Neural crest cell (in vitro differentiated cells): ENCODE measurements at regions not wholly inside any gene's neighbourhood (a gene's known extent, or its start where the extent isn't known, plus 50 kb on each side); places are given as distances from the start of the nearest gene placed in this dataset.
A peak's percentile ranks its signal among the peaks of the same experiment; 100 is the strongest.
"Not testable (repeated sequence)": the region's sequence is repeated elsewhere in the genome, so short reads cannot be mapped to it uniquely, and the experiment has no call there.

Experiments
- DNase-seq: peaks from one replicate; pipeline ENCODE4 v3.0.0; 2021; ENCODE audit warnings: low read depth, mixed read lengths, low spot score
- H3K27ac Mint-ChIP-seq: one replicate; pipeline ENCODE4 v1.8.0; 2021; ENCODE audit warnings: mild to moderate bottlenecking, mixed read lengths; ENCODE audit not compliant: unreplicated experiment
- H3K27me3 Mint-ChIP-seq: 2 replicates; pipeline ENCODE4 v1.8.0; 2021; ENCODE audit warnings: low read depth, mild to moderate bottlenecking, mixed read lengths
- H3K36me3 Mint-ChIP-seq: 2 replicates; pipeline ENCODE4 v1.8.0; 2021; ENCODE audit warnings: low read depth, mild to moderate bottlenecking, mixed read lengths
- H3K4me1 Mint-ChIP-seq: 2 replicates; pipeline ENCODE4 v1.8.0; 2021; ENCODE audit warnings: mixed read lengths
- H3K4me3 Mint-ChIP-seq: one replicate; pipeline ENCODE4 v1.8.0; 2021; ENCODE audit warnings: mild to moderate bottlenecking, mixed read lengths
- H3K9me3 Mint-ChIP-seq: 2 replicates; pipeline ENCODE4 v1.8.0; 2021; ENCODE audit warnings: mixed read lengths
- CTCF ChIP-seq: fragments of 200-600 bp; sonication (generic); conservative IDR thresholded peaks from 2 replicates; pipeline ENCODE4 v1.5.0; 2021; ENCODE audit warnings: antibody characterized with exemption, mild to moderate bottlenecking

- no peaks in the 10 kb centered on the region for H3K36me3 Mint-ChIP-seq
- no peak for DNase-seq
- H3K9me3 Mint-ChIP-seq = peaks cover 1% of the 10 kb centered on the region
- no peak for TF ChIP-seq CTCF
- no peaks in the 10 kb centered on the region for H3K27me3 Mint-ChIP-seq
- H3K27ac Mint-ChIP-seq = no peak overlapping the region
- peaks cover 10% of the 10 kb centered on the region for H3K4me1 Mint-ChIP-seq
- H3K4me3 Mint-ChIP-seq = no peak overlapping the region
Measured at GRCh38 chr3:116512281-116512680, 67.0 kb upstream of the LSAMP start.

DNA sequence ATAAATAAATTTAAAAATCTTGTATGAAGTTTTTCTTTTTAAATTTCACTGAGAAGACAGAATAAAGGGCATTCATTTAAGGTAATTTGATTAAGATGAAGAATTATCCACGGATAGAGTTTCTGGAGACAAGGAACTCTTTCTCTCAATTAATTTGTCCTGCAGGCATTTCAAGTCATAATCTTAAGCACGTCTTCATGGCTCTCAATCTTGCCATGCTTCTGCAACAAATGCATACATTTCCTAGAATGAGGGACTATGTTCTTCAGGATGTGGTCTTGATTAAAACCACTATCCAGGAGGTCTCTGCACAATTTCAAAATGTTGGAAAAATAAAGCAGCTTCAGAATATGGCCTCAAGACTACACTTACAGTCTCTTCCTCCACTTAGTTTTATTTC, 67.6 kb upstream of the LSAMP start:
- no peak for TF ChIP-seq CTCF
- no peak overlapping the region for H3K27ac Mint-ChIP-seq
- no peak overlapping the region for H3K4me3 Mint-ChIP-seq
- H3K9me3 Mint-ChIP-seq = peaks cover 4% of the 10 kb centered on the region
- H3K36me3 Mint-ChIP-seq = no peaks in the 10 kb centered on the region
- H3K4me1 Mint-ChIP-seq = peaks cover 10% of the 10 kb centered on the region
- no peak for DNase-seq
- no peaks in the 10 kb centered on the region for H3K27me3 Mint-ChIP-seq

DNA sequence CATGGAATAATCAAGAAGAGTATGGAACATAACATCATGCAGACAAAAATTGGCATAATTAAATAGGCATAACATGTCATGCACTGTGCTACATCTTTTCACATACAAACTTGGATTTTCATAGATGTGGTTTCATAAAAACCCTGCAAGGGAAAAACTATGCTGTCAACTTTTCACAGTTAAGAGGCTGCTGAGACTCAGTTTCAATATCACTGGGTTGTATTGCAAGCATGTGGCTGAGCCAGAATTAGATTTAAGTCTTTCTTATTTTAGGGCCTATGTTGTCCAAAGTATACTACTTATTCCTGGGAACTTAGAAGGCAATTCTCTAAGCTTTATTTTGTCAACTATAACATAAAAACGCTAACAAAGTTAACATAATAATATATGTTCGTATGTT, 70.7 kb upstream of the LSAMP start:
- no peak for DNase-seq
- no peaks in the 10 kb centered on the region for H3K36me3 Mint-ChIP-seq
- no peak overlapping the region for H3K4me3 Mint-ChIP-seq
- peaks cover 6% of the 10 kb centered on the region for H3K9me3 Mint-ChIP-seq
- H3K27me3 Mint-ChIP-seq = no peaks in the 10 kb centered on the region
- H3K27ac Mint-ChIP-seq = no peak overlapping the region
- no peak for TF ChIP-seq CTCF
- peaks cover 10% of the 10 kb centered on the region for H3K4me1 Mint-ChIP-seq

DNA sequence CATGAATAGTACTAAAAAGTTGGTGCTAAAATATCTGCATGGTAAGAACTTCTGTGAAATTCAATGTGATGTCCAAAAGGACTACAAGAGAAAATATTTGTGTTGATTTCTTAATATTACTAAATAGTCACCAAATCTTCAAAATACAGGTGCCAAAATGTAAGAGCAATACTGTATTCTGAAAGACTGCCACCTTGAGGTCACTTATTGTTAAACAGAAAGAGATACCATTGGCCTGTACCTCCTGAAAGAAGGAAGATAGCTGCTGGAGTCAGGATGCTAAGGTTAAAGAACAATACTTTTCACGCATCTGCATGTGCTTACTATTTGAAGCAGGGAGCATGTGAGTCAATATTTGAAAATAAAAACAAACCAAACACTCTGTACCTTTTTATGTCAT, 72.0 kb upstream of the LSAMP start:
- H3K27ac Mint-ChIP-seq = no peak overlapping the region
- DNase-seq = no peak
- H3K4me1 Mint-ChIP-seq = peaks cover 10% of the 10 kb centered on the region
- no peaks in the 10 kb centered on the region for H3K36me3 Mint-ChIP-seq
- no peaks in the 10 kb centered on the region for H3K27me3 Mint-ChIP-seq
- TF ChIP-seq CTCF = peak; percentile 54
- no peak overlapping the region for H3K4me3 Mint-ChIP-seq
- peaks cover 6% of the 10 kb centered on the region for H3K9me3 Mint-ChIP-seq

- not testable (repeated sequence) for H3K27ac Mint-ChIP-seq, H3K4me3 Mint-ChIP-seq, H3K36me3 Mint-ChIP-seq, DNase-seq, H3K27me3 Mint-ChIP-seq, H3K4me1 Mint-ChIP-seq, H3K9me3 Mint-ChIP-seq
Measured at GRCh38 chr3:116519101-116519500, 73.8 kb upstream of the LSAMP start.

GRCh38 chr3:116519823-116520222, 74.5 kb upstream of the LSAMP start:
- H3K36me3 Mint-ChIP-seq, H3K27ac Mint-ChIP-seq, H3K4me3 Mint-ChIP-seq, H3K4me1 Mint-ChIP-seq, DNase-seq, H3K9me3 Mint-ChIP-seq, H3K27me3 Mint-ChIP-seq: not testable (repeated sequence)
